H1 (cell line): ENCODE measurements at regions not wholly inside any gene's neighbourhood (a gene's known extent, or its start where the extent isn't known, plus 50 kb on each side); places are given as distances from the start of the nearest gene placed in this dataset.

ENCODE experiments used
- ATF2 ChIP-seq: IDR thresholded peaks from 2 replicates; pipeline ENCODE4 v1.6.1; 2012; ENCODE audit warnings: low read length, inconsistent platforms
- CHD1 ChIP-seq: IDR thresholded peaks from 2 replicates; pipeline ENCODE4 v1.6.1; 2012; ENCODE audit warnings: low read depth, low read length, improper control_type of control experiment
- CHD7 ChIP-seq: fragments of 300-600 bp; sonication (generic); IDR thresholded peaks from 2 replicates; pipeline ENCODE4 v1.7.1; 2012; ENCODE audit warnings: low read length, moderate library complexity, mild to moderate bottlenecking, inconsistent platforms; ENCODE audit not compliant: insufficient replicate concordance
- JUN ChIP-seq: IDR thresholded peaks from 2 replicates; pipeline ENCODE4 v1.6.1; 2011; ENCODE audit warnings: low read depth, mild to moderate bottlenecking, improper control_type of control experiment, low read length
- JUND ChIP-seq: IDR thresholded peaks from 2 replicates; pipeline ENCODE4 v1.6.1; 2011; ENCODE audit warnings: mild to moderate bottlenecking, improper control_type of control experiment, low read length
- KDM5A ChIP-seq: fragments of 200-600 bp; IDR thresholded peaks from 2 replicates; pipeline ENCODE4 v1.7.1; 2012; ENCODE audit warnings: mild to moderate bottlenecking, low read length, inconsistent platforms, mixed read lengths
- MAFK ChIP-seq: IDR thresholded peaks from 2 replicates; pipeline ENCODE4 v1.6.1; 2012; ENCODE audit warnings: low read depth, mild to moderate bottlenecking, improper control_type of control experiment, low read length
- SIX5 ChIP-seq: IDR thresholded peaks from 2 replicates; pipeline ENCODE4 v1.6.1; 2011; ENCODE audit warnings: mild to moderate bottlenecking, low read depth, low read length
- ZNF274 ChIP-seq: IDR thresholded peaks from 2 replicates; pipeline ENCODE4 v1.7.0; 2012; ENCODE audit warnings: low read length, borderline replicate concordance; ENCODE audit errors: extremely low read depth
- TF ChIP-seq, protein P1 (sequence below): IDR thresholded peaks from 2 replicates; pipeline ENCODE4 v1.6.1; 2012; ENCODE audit warnings: inconsistent platforms

DNA sequence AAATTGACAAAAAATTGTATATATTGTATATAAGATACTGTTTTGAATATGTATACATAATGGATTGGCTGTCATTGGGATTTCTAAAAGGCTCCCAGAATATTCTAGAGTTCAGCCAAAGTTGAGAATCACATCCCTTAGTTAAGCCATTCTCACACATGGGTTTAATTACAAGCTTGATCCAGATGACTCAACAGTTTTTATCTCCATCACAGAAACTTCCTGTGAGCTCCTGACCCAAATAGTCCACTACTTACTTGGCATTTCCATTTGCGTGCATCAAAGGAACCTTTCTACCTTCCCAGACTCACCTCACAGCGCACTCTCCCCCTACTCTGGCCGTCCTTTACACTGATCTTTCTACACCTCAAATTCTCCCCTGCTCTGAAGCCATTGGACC is 184.8 kb upstream of the ARHGAP20 start (continued):
- TF ChIP-seq CHD7 (no peak), JUN (no peak), ATF2 (no peak), JUND (no peak), SIX5 (no peak), MAFK (no peak), CHD1 (no peak), ZNF274 (no peak), KDM5A (no peak)
- TF ChIP-seq, protein P1, sequence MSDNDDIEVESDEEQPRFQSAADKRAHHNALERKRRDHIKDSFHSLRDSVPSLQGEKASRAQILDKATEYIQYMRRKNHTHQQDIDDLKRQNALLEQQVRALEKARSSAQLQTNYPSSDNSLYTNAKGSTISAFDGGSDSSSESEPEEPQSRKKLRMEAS, result no peak
